Hematopoietic multipotent progenitor cell (in vitro differentiated cells): ENCODE measurements at regions not wholly inside any gene's neighbourhood (a gene's known extent, or its start where the extent isn't known, plus 50 kb on each side); places are given as distances from the start of the nearest gene placed in this dataset.

ENCODE experiments used
- DNase-seq, 3 donors: peaks; one replicate each; pipeline ENCODE4 v3.0.0-alpha.2; 2011 to 2015; ENCODE audit warnings: low read depth in 2 of 3, low spot score in 2 of 3

DNA sequence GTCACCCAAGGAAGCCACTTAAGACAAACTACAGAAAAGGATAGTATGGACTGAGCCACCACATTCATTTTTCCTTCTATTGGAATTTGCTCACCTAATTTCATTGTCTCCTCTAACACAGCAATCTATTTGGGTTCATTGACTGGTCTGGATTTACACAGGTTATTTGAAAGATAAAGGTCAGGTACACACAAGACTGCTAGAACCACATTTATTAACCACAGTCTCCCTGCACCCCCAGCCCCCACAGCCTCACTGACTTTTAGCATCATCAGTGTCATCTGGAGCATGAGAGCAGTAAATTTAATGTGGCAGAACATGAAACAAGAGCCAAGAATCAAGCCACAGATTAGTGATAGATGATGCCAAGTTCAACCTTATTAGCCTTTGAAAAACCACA lies 226.9 kb upstream of the GYPC start:
- no peak for DNase-seq

DNA sequence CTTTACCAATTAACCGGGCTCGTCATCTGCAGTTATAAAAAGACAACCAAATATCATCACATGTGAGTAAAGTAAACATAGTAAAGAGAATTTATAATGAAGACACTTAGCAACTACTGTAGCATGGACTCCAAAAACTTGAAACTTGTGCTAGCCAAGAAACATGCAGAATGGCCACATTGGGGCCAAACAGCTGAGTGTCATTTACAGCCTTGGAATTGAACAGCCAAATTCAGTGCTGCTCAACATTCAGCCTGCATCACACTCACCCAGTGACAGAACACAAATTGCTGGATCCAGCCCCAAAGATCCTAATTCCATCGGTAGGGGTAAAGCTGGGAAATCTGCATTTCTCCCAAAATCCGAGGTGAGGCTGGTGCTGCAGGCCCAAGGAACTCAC lies 224.8 kb upstream of the GYPC start:
- no peak for DNase-seq

DNA sequence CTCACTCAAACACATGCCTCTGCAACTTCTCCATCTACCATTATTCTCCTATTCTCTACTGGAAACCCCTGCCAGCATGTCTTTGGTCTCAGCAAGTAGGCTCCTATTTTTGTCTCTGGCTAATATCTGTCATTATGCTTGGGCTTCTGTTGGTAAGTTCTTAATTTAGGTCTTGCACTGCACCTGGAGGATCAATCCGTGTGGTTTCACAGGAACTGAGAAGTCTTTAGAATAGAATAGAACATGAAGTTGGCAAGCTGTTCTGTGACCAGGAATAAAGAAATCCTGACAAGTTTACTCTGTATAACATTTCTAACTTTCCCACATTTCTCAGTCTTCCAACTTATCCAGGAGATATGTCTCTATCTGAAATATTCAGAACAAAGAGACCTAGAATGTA lies 219.5 kb upstream of the GYPC start:
- DNase-seq: no peak

DNA sequence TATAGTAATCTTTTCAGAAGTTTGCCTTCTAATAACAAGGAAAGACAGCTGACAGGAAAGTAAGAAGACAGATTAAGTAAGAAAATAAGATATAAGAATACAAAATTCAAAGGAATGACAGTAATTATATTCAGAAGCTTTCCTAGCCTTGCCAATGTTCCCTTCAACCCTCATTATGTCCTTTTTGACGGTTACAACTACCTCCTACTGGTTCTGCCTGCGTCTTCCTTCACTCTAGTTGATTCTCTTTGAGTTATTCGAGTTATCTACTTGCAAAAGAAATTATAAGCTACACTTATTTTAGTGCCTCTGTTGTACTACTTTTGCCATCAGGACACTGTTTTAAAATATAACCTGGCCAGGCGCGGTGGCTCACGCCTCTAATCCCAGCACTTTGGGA lies 218.9 kb upstream of the GYPC start:
- no peak for DNase-seq

DNA sequence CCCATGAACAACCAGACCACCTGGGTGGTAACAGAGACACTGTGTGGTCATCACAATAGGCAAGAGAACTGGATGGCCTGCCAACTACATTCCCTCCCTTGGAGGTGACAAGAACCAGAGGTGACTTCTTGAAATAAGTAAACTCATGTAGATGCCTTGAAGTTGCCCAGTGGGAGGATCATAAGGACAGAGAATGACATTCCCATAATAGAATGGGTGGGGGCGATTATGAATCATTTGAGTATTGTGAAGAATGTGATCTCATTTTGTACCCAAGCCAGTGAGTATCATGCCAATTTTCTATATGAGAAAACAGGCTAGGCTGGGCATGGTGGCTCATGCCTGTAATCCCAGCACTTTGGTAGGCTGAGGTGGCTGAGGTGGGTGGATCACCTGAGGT lies 211.4 kb upstream of the GYPC start:
- DNase-seq: no peak

DNA sequence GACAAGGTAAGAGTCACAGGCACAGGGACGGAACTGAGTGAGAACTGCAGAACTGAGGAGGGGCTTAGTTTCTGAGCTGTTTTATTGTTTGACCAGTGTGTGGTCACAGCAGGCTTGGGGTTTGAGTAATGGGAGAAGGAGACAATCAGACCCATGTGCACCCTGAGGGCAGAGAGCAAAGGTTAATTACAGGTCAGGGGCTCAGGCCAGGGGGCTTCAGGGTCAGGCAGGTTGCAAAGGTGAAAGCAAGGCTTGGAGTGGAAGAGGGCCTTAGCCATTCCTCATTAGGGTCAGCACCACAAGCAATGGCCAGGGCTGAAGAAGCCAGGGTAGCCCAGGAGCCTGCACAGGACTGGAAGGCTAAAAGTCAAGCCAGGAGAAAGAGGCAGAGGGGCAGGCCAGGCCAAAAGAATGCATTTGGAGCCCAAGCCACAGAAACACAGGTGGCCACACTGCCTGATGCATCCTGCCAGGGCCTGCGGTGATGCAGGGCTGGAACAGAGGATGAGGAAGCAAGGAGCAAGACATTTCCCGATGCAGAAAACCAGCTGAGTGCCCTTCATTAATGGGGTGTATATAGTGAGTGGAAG lies 209.8 kb upstream of the GYPC start:
- no peak for DNase-seq

DNA sequence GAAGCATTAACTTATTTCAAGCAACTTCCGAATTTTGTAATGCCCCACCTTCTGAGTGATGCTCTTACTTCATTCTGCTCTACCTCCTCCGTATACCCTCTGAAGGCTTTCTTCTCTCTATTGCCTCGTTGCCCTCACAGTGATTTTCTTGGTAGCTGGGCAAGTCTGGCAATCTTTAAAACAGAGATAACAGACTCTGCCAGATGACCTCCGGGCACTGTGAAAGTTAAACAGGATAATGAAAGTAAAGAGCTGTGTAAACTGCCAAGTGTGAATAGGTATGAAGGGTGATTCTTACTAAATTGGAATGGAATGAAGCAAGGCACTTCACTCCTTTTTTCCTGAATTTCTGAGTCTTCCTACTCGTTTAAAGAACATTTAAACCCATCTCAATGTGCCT lies 207.3 kb upstream of the GYPC start:
- no peak for DNase-seq

DNA sequence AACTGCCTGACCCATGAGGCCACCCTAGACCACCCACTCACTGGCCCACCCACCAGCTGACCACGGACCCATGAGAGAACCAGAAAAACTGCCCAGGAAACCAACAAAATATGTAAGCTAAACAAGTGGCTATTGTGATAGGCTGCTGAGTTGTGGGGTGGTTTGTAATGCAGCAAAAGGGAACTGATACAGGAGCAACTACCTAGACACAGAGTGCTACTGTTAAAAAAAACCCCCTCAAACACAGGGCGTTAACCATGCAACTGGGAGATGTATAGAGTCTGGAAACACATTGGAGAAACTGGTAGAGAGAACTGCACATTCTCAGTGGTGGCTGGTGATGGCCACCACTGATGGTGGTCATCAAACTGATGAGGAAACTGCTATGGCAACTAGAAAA lies 206.3 kb upstream of the GYPC start:
- no peak for DNase-seq

DNA sequence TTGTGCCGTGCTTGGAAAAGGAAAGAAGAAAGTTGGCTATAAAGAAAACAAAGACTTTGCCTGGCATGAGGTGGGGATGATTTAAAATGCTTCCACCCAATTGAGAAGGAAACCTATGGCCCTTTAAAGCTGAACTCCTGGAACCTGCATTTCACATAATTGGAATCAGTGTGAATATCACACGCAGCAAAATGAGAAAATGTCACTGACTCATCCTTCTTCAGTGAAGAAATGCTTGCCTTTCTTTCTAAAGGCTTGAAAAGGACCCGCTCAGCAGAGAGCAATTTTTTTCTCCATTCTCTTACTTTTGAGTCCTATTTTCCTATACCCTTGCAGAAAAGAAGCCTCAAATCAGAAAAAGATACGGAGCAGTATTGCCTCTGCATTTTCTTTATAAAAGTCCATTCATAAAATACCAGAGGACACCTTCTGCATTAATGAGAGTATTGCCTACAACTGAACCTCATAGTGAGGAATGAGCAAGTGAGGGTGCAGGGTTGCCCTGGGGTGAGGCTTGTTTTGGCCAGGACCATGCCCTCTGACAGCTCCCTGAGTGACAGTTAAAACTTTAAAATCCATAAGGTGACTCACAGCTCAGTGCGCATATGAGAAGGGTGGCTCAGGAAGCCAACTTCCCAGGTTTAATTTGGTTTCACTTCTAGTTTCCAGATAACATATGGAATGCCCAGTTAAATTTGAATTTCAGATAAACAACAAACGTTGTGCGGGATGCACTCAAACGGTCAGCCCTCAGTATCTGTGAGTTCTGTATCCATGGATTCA lies 191.9 kb upstream of the GYPC start:
- no peak for DNase-seq

DNA sequence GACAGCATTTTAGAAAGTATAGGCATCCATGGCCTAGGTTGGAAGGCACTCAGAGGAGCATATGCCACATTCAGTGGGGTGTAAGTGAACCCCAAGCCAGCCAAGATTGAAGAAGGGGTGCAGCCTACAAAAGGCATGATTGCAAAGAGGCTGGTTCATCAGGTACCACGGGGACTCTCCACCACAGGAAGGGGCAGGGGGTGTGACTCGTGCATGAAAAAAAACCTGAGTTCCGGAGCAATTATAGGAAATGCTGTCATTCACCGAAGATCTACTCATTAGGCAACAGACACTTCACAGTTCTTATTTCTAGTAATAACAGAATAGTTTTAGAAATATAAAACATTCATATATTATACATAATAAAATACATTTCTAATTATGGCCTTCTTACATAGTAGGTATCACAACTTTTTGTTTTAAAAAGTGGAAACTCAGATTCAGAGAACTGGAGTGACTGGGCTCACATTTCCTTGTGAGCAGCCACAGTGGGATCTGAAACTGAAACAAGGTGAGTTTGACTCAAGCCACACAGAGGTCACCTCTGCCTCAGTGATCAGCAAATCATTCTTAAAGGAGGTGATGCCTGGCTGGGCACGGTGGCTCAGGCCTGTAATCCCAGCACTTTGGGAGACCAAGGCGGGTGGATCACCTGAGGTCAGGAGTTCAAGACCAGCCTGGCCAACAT lies 188.4 kb upstream of the GYPC start:
- no peak for DNase-seq

DNA sequence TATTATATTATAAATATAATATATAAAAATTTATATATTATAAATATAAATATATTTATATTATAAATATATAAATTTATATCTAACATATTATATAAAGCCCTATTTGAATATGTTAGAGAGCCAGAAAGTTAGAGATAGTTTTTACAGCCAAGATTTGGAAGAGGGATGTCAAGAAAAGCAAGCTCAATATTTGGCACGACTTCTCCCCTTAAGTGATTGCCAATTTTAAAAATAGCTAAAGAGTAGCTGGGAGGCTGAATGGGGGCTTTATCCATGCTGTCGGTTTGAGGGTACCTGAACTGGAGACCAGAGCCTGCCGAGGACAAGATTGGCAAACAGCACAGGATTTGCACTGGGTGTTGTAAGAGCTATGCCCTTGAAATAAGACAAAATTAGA lies 180.9 kb upstream of the GYPC start:
- no peak for DNase-seq

DNA sequence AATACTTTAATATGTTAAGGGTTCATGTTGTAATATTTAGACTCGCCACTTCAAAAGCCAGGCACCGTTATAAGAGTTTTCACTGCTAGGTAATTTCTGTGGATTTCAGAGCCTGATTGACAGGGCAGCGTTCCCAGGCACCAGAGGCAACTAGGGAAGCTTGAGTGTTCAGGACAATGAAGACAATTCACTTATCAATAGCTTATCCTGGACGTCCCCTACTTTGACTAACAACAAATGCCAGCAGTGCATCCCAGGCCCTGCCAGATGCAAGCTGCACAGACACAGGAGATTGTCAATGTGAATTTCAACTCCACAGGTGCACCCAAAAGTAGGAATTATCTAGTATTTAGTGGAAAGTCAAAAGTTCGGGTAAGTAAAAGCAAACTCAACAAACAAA lies 179.3 kb upstream of the GYPC start:
- no peak for DNase-seq

DNA sequence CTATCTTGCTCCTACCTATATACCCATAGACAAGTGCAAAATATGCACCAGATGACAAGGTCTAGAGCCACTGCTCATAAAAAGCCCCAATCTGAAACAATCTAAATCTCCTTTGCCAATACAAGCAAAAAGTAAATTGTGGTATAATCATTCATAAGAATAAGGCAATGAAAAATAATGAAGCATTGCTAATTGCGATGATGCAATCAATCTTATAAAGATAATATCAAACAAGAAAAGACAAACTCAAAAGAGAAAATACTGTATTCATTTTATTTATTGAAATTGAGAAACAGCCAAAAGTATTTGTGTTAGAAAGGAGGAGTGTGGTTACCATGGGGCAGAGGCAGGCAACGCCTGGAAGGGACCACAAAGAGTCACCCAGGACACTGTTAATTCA lies 175.9 kb upstream of the GYPC start:
- DNase-seq: no peak

DNA sequence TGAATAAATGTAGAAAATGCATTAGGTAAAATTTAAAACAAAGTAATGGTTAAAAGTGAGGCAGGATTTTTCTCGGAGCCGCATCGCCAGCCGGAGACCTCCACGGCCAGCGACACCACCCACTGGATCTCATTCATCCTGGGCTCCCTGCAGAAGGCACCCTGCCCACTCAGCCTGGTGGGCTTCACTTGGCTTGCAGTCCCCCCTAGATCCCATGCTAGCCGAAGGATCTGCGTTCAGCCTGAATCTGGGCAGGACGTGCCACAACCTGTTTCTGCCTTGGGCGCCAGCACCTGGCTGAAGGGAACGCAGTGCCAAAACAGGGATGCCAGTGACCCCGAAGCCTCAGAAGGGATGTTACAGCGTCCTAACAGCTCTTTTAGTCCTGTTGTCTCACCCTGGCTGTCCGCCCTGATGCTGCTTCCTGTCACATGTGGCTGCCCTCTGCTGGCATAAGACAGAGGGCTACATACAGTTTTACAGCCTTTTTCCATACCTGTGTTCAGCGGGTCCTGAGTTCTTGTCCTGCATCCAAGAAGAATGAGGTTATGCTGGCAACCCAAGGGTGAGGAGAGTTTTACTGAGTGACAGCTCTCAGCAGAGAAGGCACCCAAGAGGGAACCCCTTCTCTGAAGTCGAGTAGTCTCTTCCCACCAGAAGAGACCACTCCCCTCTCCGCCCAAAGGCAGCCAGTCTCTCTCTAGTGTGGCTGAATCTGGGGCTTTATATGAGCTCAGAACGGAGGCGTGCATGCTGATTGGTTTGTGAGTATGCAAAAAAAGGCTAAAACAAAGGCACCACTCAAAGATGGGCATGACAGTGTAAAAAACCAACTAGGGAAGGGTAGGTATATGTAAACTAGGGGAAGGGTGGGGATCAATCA lies 173.1 kb upstream of the GYPC start:
- DNase-seq: peak in 2 of 3 donors; percentile 5 to 14

DNA sequence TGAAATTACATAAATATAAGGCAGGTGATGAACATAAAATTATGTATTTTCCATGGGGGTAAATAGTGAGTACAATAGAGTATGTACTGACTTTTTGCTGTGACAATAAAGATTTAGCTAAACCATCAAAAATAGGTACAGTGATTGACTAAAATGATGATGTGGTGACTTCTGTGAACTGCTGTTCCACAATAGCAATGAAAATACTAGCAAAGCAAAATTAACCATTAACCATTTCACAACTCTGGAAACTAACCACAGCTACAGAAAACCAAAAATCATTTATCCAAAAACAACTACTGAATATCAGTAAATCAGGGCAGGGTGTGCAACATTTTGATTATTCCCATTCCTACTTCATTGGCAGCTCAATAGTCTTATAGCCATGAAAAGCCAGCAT lies 161.4 kb upstream of the GYPC start:
- no peak for DNase-seq

DNA sequence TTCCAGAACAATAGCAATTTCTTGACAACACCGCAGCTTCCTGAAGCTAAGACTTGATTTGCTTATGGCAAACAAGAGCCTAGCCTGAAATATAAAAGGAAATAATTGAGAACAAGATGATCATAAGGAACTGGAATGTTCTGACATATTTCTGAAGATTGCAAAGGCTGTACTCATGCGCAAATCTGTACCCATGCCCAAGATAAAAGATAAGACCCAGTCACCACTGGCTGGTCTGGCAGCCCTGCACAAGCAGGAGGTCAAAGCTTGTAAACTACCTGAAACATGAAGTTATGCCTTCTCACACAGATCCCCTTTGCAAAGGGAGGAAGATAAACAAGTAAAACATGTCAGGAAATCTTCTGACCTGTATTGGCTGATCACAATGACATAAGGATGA lies 160.8 kb upstream of the GYPC start:
- no peak for DNase-seq

DNA sequence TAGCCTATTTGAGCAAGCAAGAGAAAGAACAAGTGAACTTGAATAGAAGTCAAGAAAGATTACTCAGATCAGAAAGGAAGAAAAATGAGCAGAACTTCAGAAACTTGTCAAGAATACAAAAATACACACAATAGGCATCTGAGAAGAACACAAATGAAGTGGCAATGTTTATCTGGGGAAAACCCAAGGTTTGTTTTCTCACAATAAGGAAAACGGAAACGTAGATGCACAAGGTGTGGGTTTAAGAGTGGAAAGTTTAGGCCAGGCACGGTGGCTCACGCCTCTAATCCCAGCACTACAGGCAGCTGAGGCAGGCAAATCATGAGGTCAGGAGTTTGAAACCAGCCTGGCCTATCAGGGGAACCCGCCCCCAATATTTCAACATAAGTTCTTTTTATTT lies 159.5 kb upstream of the GYPC start:
- no peak for DNase-seq

DNA sequence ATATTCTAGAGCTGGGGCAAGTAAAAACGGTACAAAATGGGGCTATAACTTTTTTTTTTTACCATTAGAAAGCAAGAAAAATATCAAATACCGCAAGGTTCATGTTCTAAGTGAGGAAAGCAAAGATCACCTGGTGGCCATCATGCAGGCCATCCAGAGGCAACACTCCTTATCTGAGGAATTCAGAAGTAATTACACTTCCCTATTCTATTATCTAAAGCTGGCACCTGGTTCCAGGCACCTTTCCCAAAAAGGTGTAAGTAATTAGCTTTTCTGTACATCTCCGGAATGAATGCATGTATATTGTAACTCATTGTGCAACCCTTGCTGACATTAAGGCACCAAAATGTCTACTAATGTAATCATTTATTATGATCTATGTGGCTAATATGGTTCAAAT lies 152.5 kb upstream of the GYPC start:
- no peak for DNase-seq

DNA sequence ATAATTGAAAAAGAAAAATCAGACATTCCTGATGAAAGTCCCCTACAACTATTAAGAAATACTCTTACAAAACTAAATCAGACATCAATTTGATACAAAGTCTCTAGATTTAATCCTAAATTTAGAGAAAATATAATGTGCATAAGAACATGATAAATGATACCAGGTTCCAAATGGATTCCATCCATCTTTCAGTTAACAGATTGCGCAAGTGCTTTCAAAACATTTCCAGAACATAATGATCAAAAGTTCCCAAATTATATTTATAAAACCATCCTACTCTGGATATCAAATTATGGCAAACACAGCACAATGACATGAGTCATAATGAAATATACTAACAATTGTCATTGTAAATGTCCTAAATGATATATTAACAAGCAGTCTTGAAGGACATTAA lies 151.0 kb upstream of the GYPC start:
- DNase-seq: no peak

DNA sequence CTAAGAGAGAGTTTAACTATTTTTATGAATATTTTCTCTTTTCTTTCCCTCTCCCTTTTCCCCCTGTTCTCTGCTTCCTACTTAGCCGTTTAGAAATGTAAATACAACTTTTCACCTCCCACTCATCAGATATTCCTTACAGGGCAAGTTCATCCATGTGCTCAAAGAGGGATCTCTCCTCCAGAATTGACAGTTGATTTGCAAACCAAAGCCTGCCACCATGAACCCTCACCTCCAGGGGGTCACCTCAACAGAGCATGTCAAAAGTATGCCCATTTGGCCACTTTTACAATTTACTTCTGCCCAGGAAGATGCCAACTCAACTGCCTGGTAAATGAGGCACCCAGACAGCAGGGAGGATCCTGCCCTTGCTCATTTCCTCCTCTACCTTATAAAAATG lies 149.2 kb upstream of the GYPC start:
- no peak for DNase-seq

DNA sequence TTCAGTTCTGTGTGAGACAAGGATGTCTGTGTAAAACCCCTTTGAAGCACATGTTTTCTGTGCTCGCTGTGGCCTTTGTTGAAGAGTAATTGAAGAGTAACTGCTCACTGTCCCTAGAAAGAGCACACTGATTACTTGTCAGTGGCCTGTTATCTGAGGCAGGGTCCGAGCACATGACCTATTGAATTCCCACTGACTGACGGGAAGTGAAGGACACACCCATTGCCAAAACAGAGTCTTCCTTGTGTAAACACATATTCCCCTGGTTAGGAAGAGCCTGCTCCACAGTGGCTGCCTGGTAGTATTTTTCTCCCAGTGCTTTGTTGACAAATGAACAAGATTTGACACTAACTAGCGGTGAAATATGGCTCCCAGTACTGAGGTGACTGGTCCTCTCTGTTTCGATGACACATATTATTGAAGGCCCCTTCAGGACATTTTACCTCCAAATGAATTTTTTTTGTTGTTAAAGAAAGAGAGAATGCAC lies 148.5 kb upstream of the GYPC start:
- DNase-seq: no peak
